H9 (cell line): ENCODE measurements at regions not wholly inside any gene's neighbourhood (a gene's known extent, or its start where the extent isn't known, plus 50 kb on each side); places are given as distances from the start of the nearest gene placed in this dataset.

ENCODE experiments used
- DNase-seq: peaks from one replicate; pipeline ENCODE4 v3.0.0-alpha.2; 2017
- H2AFZ ChIP-seq: one replicate; pipeline ENCODE4 v1.6.1; 2013; ENCODE audit warnings: mild to moderate bottlenecking, low read length, control low read depth, moderate library complexity
- H2AK5ac ChIP-seq: 2 replicates; pipeline ENCODE4 v1.6.1; 2013; ENCODE audit warnings: low read length, control low read depth, mixed read lengths; ENCODE audit not compliant: insufficient read length
- H2BK120ac ChIP-seq: one replicate; pipeline ENCODE4 v1.6.1; 2013; ENCODE audit warnings: low read depth, mild to moderate bottlenecking, low read length, control low read depth, inconsistent platforms; ENCODE audit not compliant: poor library complexity, severe bottlenecking
- H2BK12ac ChIP-seq: 2 replicates; pipeline ENCODE4 v1.6.1; 2013; ENCODE audit warnings: low read length, control low read depth, mixed read lengths, low read depth; ENCODE audit not compliant: insufficient read length
- H2BK15ac ChIP-seq: 2 replicates; pipeline ENCODE4 v1.6.1; 2013; ENCODE audit warnings: low read depth, low read length, control low read depth
- H2BK20ac ChIP-seq: one replicate; pipeline ENCODE4 v1.6.1; 2013; ENCODE audit warnings: low read depth, mild to moderate bottlenecking, low read length, control low read depth, inconsistent platforms; ENCODE audit not compliant: poor library complexity, severe bottlenecking
- H2BK5ac ChIP-seq: 2 replicates; pipeline ENCODE4 v1.6.1; 2013; ENCODE audit warnings: low read length, control low read depth, mixed read lengths; ENCODE audit not compliant: insufficient read length
- H3K14ac ChIP-seq: 2 replicates; pipeline ENCODE4 v1.6.1; 2013; ENCODE audit warnings: low read length, control low read depth; ENCODE audit not compliant: insufficient read depth
- H3K18ac ChIP-seq: 2 replicates; pipeline ENCODE4 v1.6.1; 2013; ENCODE audit warnings: low read depth, mild to moderate bottlenecking, mixed read lengths, low read length, control low read depth; ENCODE audit not compliant: insufficient read length
- H3K23ac ChIP-seq: 2 replicates; pipeline ENCODE4 v1.6.1; 2013; ENCODE audit warnings: low read length, control low read depth, mixed read lengths, low read depth; ENCODE audit not compliant: insufficient read length
- H3K23me2 ChIP-seq: 2 replicates; pipeline ENCODE4 v1.6.1; 2013; ENCODE audit warnings: low read depth, mild to moderate bottlenecking, mixed read lengths, low read length, control low read depth; ENCODE audit not compliant: insufficient read length, poor library complexity, severe bottlenecking
- H3K27ac ChIP-seq: 2 replicates; pipeline ENCODE4 v1.5.1; 2013; ENCODE audit warnings: low read length, control low read depth, mixed read lengths, low read depth; ENCODE audit not compliant: insufficient read length
- H3K27me3 ChIP-seq: 2 replicates; pipeline ENCODE4 v1.6.1; 2013; ENCODE audit warnings: low read length, control low read depth, inconsistent platforms; ENCODE audit not compliant: insufficient read depth
- H3K4ac ChIP-seq: 2 replicates; pipeline ENCODE4 v1.6.1; 2013; ENCODE audit warnings: low read depth, mild to moderate bottlenecking, control low read depth, inconsistent platforms, low read length, moderate library complexity
- H3K4me1 ChIP-seq: 2 replicates; pipeline ENCODE4 v1.6.1; 2013; ENCODE audit warnings: low read length, control low read depth, inconsistent platforms; ENCODE audit not compliant: insufficient read depth
- H3K4me2 ChIP-seq: 2 replicates; pipeline ENCODE4 v1.6.1; 2013; ENCODE audit warnings: low read length, control low read depth, mixed read lengths; ENCODE audit not compliant: insufficient read length, insufficient read depth
- H3K56ac ChIP-seq: 2 replicates; pipeline ENCODE4 v1.6.1; 2013; ENCODE audit warnings: low read depth, mild to moderate bottlenecking, mixed read lengths, low read length, control low read depth; ENCODE audit not compliant: insufficient read length
- H3K79me1 ChIP-seq: 2 replicates; pipeline ENCODE4 v1.6.1; 2013; ENCODE audit warnings: low read depth, mild to moderate bottlenecking, moderate library complexity, low read length, control low read depth, inconsistent platforms; ENCODE audit not compliant: insufficient read depth, poor library complexity, severe bottlenecking
- H3K79me2 ChIP-seq: 2 replicates; pipeline ENCODE4 v1.6.1; 2013; ENCODE audit warnings: low read length, control low read depth, inconsistent platforms; ENCODE audit not compliant: insufficient read depth
- H3K9ac ChIP-seq: 2 replicates; pipeline ENCODE4 v1.6.1; 2013; ENCODE audit warnings: low read length, control low read depth, mixed read lengths; ENCODE audit not compliant: insufficient read length; ENCODE audit errors: extremely low read depth
- H3K9me3 ChIP-seq: one replicate; pipeline ENCODE4 v1.6.1; 2013; ENCODE audit warnings: low read depth, low read length, inconsistent platforms; ENCODE audit not compliant: control insufficient read depth
- H3T11ph ChIP-seq: one replicate; pipeline ENCODE4 v1.6.1; 2013; ENCODE audit warnings: mild to moderate bottlenecking, low read length, control low read depth, inconsistent platforms
- H4K20me1 ChIP-seq: one replicate; pipeline ENCODE4 v1.6.1; 2013; ENCODE audit not compliant: control insufficient read depth, insufficient read length, insufficient read depth
- H4K5ac ChIP-seq: 2 replicates; pipeline ENCODE4 v1.6.1; 2013; ENCODE audit warnings: low read depth, mild to moderate bottlenecking, mixed read lengths, low read length, control low read depth; ENCODE audit not compliant: insufficient read length
- H4K8ac ChIP-seq: replicated peaks from 2 replicates; pipeline ENCODE4 v1.6.1; 2013; ENCODE audit warnings: low read length, control low read depth, mixed read lengths, low read depth; ENCODE audit not compliant: insufficient read length
- H4K91ac ChIP-seq: 2 replicates; pipeline ENCODE4 v1.6.1; 2013; ENCODE audit warnings: low read depth, mild to moderate bottlenecking, moderate library complexity, mixed read lengths, low read length, control low read depth; ENCODE audit not compliant: insufficient read length
- H3K27ac Mint-ChIP-seq, 3 experiments: 2 replicates in 2 of 3; 3 replicates in 1 of 3; pipeline ENCODE4 v1.8.0; 2020 to 2021; ENCODE audit warnings: mixed read lengths in 3 of 3, mild to moderate bottlenecking in 1 of 3, moderate library complexity in 1 of 3
- H3K27me3 Mint-ChIP-seq: 2 replicates; pipeline ENCODE4 v1.8.0; 2021; ENCODE audit warnings: low read depth, mild to moderate bottlenecking, moderate library complexity, mixed read lengths
- H3K36me3 Mint-ChIP-seq, 3 experiments: 2 replicates in 2 of 3; 3 replicates in 1 of 3; pipeline ENCODE4 v1.8.0; 2020 to 2021; ENCODE audit warnings: low read depth in 3 of 3, mixed read lengths in 3 of 3; ENCODE audit not compliant: insufficient read depth in 1 of 3
- H3K4me1 Mint-ChIP-seq, 2 experiments: 2 replicates each; pipeline ENCODE4 v1.8.0; 2020; ENCODE audit warnings: mixed read lengths in 2 of 2
- H3K4me3 Mint-ChIP-seq, 2 experiments: 2 replicates in 1 of 2; 3 replicates in 1 of 2; pipeline ENCODE4 v1.8.0; 2020 to 2021; ENCODE audit warnings: mild to moderate bottlenecking in 2 of 2, mixed read lengths in 2 of 2, moderate library complexity in 1 of 2
- H3K9me3 Mint-ChIP-seq, 2 experiments: 2 replicates in 1 of 2; 3 replicates in 1 of 2; pipeline ENCODE4 v1.8.0; 2020; ENCODE audit warnings: mild to moderate bottlenecking in 2 of 2, mixed read lengths in 2 of 2, moderate library complexity in 1 of 2
- WGBS: extraction: QIAGEN DNeasy Blood & Tissue Kit; methylation state at CpG from one replicate; pipeline ENCODE4 v1.1.7; 2013; ENCODE audit warnings: missing lambda C conversion rate, low lambda C conversion rate, mixed read lengths; ENCODE audit not compliant: insufficient read length; ENCODE audit errors: extremely low coverage; 5-methylcytosine and 5-hydroxymethylcytosine counted together
- TF ChIP-seq, protein P1 (sequence below): fragments of 200-600 bp; sonication (generic); conservative IDR thresholded peaks from 3 replicates; pipeline ENCODE4 v1.8.0; 2021; ENCODE audit warnings: antibody characterized with exemption, mild to moderate bottlenecking

DNA sequence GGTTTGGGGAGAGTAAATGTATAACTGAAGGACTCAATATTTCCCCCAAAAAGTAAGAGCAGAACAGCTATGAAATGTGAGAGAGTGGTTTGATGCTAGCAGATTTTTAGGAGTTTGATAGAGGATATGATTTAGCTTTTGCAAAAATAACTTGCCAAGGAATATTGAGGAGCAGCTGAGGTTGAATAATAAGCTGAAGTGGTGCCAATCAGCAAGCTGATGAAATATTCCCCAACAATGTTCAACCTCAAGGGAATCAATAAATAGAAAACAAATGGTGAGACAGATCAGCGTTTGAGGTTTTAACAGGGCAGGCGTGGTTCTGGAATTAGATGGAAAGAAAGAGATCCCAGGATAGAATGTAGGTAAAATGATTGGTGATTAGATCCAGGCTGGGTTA is 413.4 kb upstream of the ADAMTS5 start:
- H3K9ac ChIP-seq = no peak overlapping the region
- H3K27ac ChIP-seq = no peak overlapping the region
- no peaks in the 10 kb centered on the region for H3K79me1 ChIP-seq
- H4K5ac ChIP-seq = no peak overlapping the region
- no peaks in the 10 kb centered on the region for H4K20me1 ChIP-seq
- TF ChIP-seq, protein P1, sequence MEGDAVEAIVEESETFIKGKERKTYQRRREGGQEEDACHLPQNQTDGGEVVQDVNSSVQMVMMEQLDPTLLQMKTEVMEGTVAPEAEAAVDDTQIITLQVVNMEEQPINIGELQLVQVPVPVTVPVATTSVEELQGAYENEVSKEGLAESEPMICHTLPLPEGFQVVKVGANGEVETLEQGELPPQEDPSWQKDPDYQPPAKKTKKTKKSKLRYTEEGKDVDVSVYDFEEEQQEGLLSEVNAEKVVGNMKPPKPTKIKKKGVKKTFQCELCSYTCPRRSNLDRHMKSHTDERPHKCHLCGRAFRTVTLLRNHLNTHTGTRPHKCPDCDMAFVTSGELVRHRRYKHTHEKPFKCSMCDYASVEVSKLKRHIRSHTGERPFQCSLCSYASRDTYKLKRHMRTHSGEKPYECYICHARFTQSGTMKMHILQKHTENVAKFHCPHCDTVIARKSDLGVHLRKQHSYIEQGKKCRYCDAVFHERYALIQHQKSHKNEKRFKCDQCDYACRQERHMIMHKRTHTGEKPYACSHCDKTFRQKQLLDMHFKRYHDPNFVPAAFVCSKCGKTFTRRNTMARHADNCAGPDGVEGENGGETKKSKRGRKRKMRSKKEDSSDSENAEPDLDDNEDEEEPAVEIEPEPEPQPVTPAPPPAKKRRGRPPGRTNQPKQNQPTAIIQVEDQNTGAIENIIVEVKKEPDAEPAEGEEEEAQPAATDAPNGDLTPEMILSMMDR = no peak
- H3K4ac ChIP-seq = no peak overlapping the region
- Mint-ChIP-seq H3K27ac (no peak overlapping the region), H3K27me3 (no peaks in the 10 kb centered on the region), H3K4me3 (no peak overlapping the region), H3K4me1 (peaks cover 3% of the 10 kb centered on the region in 2 experiments; a peak in 2 of 4 replicates), H3K9me3 (no peaks in the 10 kb centered on the region; a peak in 2 of 5 replicates), H3K36me3 (peaks cover 0 to 4% (median 0%) of the 10 kb centered on the region in 3 experiments; a peak in 2 of 7 replicates)
- no peak overlapping the region for H2BK20ac ChIP-seq
- no peak overlapping the region for H2AFZ ChIP-seq
- no peak overlapping the region for H3K23ac ChIP-seq
- no peak overlapping the region for H2AK5ac ChIP-seq
- DNase-seq = no peak
- H3K23me2 ChIP-seq = no peaks in the 10 kb centered on the region
- H3K4me1 ChIP-seq = no peaks in the 10 kb centered on the region
- no peak overlapping the region for H3K4me2 ChIP-seq
- no peak overlapping the region for H3K18ac ChIP-seq
- H4K91ac ChIP-seq = no peak overlapping the region
- no peak overlapping the region for H2BK5ac ChIP-seq
- H3T11ph ChIP-seq = no peak overlapping the region
- H2BK12ac ChIP-seq = no peak overlapping the region
- no peak overlapping the region for H2BK15ac ChIP-seq
- H4K8ac ChIP-seq = no peak overlapping the region
- H3K27me3 ChIP-seq = no peaks in the 10 kb centered on the region
- no peak overlapping the region for H3K56ac ChIP-seq
- H3K79me2 ChIP-seq = no peaks in the 10 kb centered on the region
- H3K14ac ChIP-seq = no peak overlapping the region
- no peaks in the 10 kb centered on the region for H3K9me3 ChIP-seq
- no peak overlapping the region for H2BK120ac ChIP-seq
- WGBS = no CpG with 5 or more reads among the region's 2 CpGs
